Neural progenitor cell (in vitro differentiated cells): ENCODE measurements at regions not wholly inside any gene's neighbourhood (a gene's known extent, or its start where the extent isn't known, plus 50 kb on each side); places are given as distances from the start of the nearest gene placed in this dataset.

Experiments
- DNase-seq: peaks from one replicate; pipeline ENCODE4 v3.0.0-alpha.2; 2016; ENCODE audit warnings: low spot score
- H2AFZ ChIP-seq: fragments of 200-600 bp; sonication (generic); replicated peaks from 2 replicates; pipeline ENCODE4 v1.6.1; 2016; ENCODE audit warnings: antibody characterized with exemption
- H3F3A ChIP-seq: fragments of 200-600 bp; sonication (generic); 2 replicates; pipeline ENCODE4 v1.6.1; 2016; ENCODE audit warnings: antibody characterized with exemption, low read depth
- H3K27ac ChIP-seq: fragments of 200-600 bp; sonication (generic); 2 replicates; pipeline ENCODE4 v1.5.1; 2016; ENCODE audit warnings: mild to moderate bottlenecking
- H3K27me3 ChIP-seq: fragments of 200-600 bp; sonication (generic); 2 replicates; pipeline ENCODE4 v1.6.1; 2016; ENCODE audit warnings: mild to moderate bottlenecking, moderate library complexity
- H3K36me3 ChIP-seq: fragments of 200-600 bp; sonication (generic); 2 replicates; pipeline ENCODE4 v1.5.1; 2016
- H3K4me1 ChIP-seq: fragments of 200-600 bp; sonication (generic); 2 replicates; pipeline ENCODE4 v1.6.1; 2016; ENCODE audit warnings: mixed run types
- H3K4me2 ChIP-seq: fragments of 200-600 bp; sonication (generic); 2 replicates; pipeline ENCODE4 v1.6.1; 2016
- H3K4me3 ChIP-seq: fragments of 200-600 bp; sonication (generic); 2 replicates; pipeline ENCODE4 v1.5.1; 2016
- H3K79me2 ChIP-seq: fragments of 200-600 bp; sonication (generic); 2 replicates; pipeline ENCODE4 v1.6.1; 2016; ENCODE audit warnings: low read depth
- H3K9ac ChIP-seq: fragments of 200-600 bp; sonication (generic); 2 replicates; pipeline ENCODE4 v1.6.1; 2016
- H3K9me3 ChIP-seq: fragments of 200-600 bp; sonication (generic); 2 replicates; pipeline ENCODE4 v1.5.1; 2016; ENCODE audit warnings: low read depth
- H4K20me1 ChIP-seq: fragments of 200-600 bp; sonication (generic); 2 replicates; pipeline ENCODE4 v1.6.1; 2016; ENCODE audit warnings: low read depth
- H3K27ac Mint-ChIP-seq: 3 replicates; pipeline ENCODE4 v1.8.0; 2021; ENCODE audit warnings: mixed read lengths
- H3K27me3 Mint-ChIP-seq: 2 replicates; pipeline ENCODE4 v1.8.0; 2022; ENCODE audit warnings: low read depth, mild to moderate bottlenecking, inconsistent platforms, moderate library complexity, mixed read lengths; ENCODE audit not compliant: insufficient read depth
- H3K36me3 Mint-ChIP-seq: 3 replicates; pipeline ENCODE4 v1.8.0; 2021; ENCODE audit warnings: mixed read lengths
- H3K4me1 Mint-ChIP-seq: 3 replicates; pipeline ENCODE4 v1.8.0; 2021; ENCODE audit warnings: mixed read lengths
- H3K4me3 Mint-ChIP-seq: 3 replicates; pipeline ENCODE4 v1.8.0; 2021; ENCODE audit warnings: mild to moderate bottlenecking, moderate library complexity, mixed read lengths
- H3K9me3 Mint-ChIP-seq: 3 replicates; pipeline ENCODE4 v1.8.0; 2020; ENCODE audit warnings: mixed read lengths
- EZH2 ChIP-seq: fragments of 200-600 bp; sonication (generic); IDR thresholded peaks from 2 replicates; pipeline ENCODE4 v1.6.1; 2017; ENCODE audit warnings: antibody characterized with exemption, mild to moderate bottlenecking, moderate library complexity
- EZH2phosphoT487 ChIP-seq: fragments of 200-600 bp; sonication (generic); IDR thresholded peaks from 2 replicates; pipeline ENCODE4 v1.6.1; 2017; ENCODE audit warnings: antibody characterized with exemption
- TF ChIP-seq, protein P1 (sequence below): fragments of 200-600 bp; sonication (generic); IDR thresholded peaks from 2 replicates; pipeline ENCODE4 v1.5.1; 2017; ENCODE audit warnings: antibody characterized with exemption, mild to moderate bottlenecking

DNA sequence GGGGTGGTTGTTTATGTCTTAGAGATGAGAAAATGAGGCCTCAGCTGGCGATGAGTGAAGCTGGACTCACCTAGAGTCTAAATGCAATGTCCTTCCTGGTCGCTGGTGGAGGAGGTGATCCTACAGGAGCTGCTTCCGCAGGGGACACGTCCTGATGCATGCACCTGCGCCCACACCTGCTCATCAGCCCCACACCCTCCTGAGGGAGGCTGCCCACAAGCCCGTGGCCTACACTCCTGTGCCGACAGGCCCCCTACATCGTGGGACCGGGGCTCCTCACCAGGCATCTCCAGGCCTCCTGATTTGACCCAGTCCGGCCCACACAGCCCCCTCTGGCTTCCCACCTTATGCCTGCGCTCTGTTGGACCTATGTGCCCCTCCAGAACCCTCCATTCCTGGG is 857.2 kb downstream of the TBC1D22A start:
- Mint-ChIP-seq H3K4me1 (peaks cover 16% of the 10 kb centered on the region), H3K27ac (no peak overlapping the region), H3K36me3 (no peaks in the 10 kb centered on the region), H3K4me3 (no peak overlapping the region), H3K27me3 (peaks cover 11% of the 10 kb centered on the region), H3K9me3 (peaks cover 7% of the 10 kb centered on the region)
- H3K4me2 ChIP-seq: no peak overlapping the region
- no peaks in the 10 kb centered on the region for H3K9me3 ChIP-seq
- no peak overlapping the region for H3K4me3 ChIP-seq
- H4K20me1 ChIP-seq: no peaks in the 10 kb centered on the region
- no peak overlapping the region for H3K9ac ChIP-seq
- DNase-seq: no peak
- no peak for TF ChIP-seq EZH2phosphoT487
- no peak for TF ChIP-seq EZH2
- TF ChIP-seq, protein P1, sequence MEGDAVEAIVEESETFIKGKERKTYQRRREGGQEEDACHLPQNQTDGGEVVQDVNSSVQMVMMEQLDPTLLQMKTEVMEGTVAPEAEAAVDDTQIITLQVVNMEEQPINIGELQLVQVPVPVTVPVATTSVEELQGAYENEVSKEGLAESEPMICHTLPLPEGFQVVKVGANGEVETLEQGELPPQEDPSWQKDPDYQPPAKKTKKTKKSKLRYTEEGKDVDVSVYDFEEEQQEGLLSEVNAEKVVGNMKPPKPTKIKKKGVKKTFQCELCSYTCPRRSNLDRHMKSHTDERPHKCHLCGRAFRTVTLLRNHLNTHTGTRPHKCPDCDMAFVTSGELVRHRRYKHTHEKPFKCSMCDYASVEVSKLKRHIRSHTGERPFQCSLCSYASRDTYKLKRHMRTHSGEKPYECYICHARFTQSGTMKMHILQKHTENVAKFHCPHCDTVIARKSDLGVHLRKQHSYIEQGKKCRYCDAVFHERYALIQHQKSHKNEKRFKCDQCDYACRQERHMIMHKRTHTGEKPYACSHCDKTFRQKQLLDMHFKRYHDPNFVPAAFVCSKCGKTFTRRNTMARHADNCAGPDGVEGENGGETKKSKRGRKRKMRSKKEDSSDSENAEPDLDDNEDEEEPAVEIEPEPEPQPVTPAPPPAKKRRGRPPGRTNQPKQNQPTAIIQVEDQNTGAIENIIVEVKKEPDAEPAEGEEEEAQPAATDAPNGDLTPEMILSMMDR: no peak
- no peak overlapping the region for H3K27ac ChIP-seq
- no peaks in the 10 kb centered on the region for H3K4me1 ChIP-seq
- no peaks in the 10 kb centered on the region for H3F3A ChIP-seq
- no peaks in the 10 kb centered on the region for H3K79me2 ChIP-seq
- H2AFZ ChIP-seq: no peak overlapping the region
- no peaks in the 10 kb centered on the region for H3K27me3 ChIP-seq
- H3K36me3 ChIP-seq: no peaks in the 10 kb centered on the region

- H3K4me2 ChIP-seq: no peak overlapping the region
- Mint-ChIP-seq H3K27ac (no peak overlapping the region), H3K4me1 (peaks cover 16% of the 10 kb centered on the region), H3K9me3 (peaks cover 7% of the 10 kb centered on the region), H3K27me3 (peaks cover 11% of the 10 kb centered on the region), H3K4me3 (no peak overlapping the region), H3K36me3 (no peaks in the 10 kb centered on the region)
- H3K9ac ChIP-seq: no peak overlapping the region
- no peaks in the 10 kb centered on the region for H3F3A ChIP-seq
- H3K36me3 ChIP-seq: no peaks in the 10 kb centered on the region
- H3K27me3 ChIP-seq: no peaks in the 10 kb centered on the region
- H3K27ac ChIP-seq: no peak overlapping the region
- no peaks in the 10 kb centered on the region for H3K9me3 ChIP-seq
- no peak for DNase-seq
- no peak for TF ChIP-seq EZH2phosphoT487
- no peak for TF ChIP-seq EZH2
- TF ChIP-seq, protein P1: no peak
- H2AFZ ChIP-seq: no peak overlapping the region
- H3K79me2 ChIP-seq: no peaks in the 10 kb centered on the region
- H3K4me3 ChIP-seq: no peak overlapping the region
- H4K20me1 ChIP-seq: no peaks in the 10 kb centered on the region
- H3K4me1 ChIP-seq: no peaks in the 10 kb centered on the region
These were observed 855.9 kb downstream of the TBC1D22A start for GRCh38 chr22:47618180-47619010.

- Mint-ChIP-seq H3K9me3 (peaks cover 3% of the 10 kb centered on the region), H3K4me1 (peaks cover 14% of the 10 kb centered on the region), H3K27ac (no peak overlapping the region), H3K4me3 (no peak overlapping the region), H3K36me3 (no peaks in the 10 kb centered on the region), H3K27me3 (peaks cover 7% of the 10 kb centered on the region)
- no peak overlapping the region for H3K4me2 ChIP-seq
- H3K27ac ChIP-seq: no peak overlapping the region
- H4K20me1 ChIP-seq: no peaks in the 10 kb centered on the region
- no peaks in the 10 kb centered on the region for H3K9me3 ChIP-seq
- no peak overlapping the region for H3K9ac ChIP-seq
- TF ChIP-seq, protein P1: no peak
- TF ChIP-seq EZH2: no peak
- no peak for TF ChIP-seq EZH2phosphoT487
- no peaks in the 10 kb centered on the region for H3K27me3 ChIP-seq
- no peak overlapping the region for H3K4me3 ChIP-seq
- no peak overlapping the region for H2AFZ ChIP-seq
- no peaks in the 10 kb centered on the region for H3K79me2 ChIP-seq
- no peaks in the 10 kb centered on the region for H3F3A ChIP-seq
- no peaks in the 10 kb centered on the region for H3K36me3 ChIP-seq
- DNase-seq: no peak
- H3K4me1 ChIP-seq: no peaks in the 10 kb centered on the region
These were observed 854.7 kb downstream of the TBC1D22A start for GRCh38 chr22:47617186-47617585.
